ENCODE measurements at regions not wholly inside any gene's neighbourhood (a gene's known extent, or its start where the extent isn't known, plus 50 kb on each side); places are given as distances from the start of the nearest gene placed in this dataset.

DNA sequence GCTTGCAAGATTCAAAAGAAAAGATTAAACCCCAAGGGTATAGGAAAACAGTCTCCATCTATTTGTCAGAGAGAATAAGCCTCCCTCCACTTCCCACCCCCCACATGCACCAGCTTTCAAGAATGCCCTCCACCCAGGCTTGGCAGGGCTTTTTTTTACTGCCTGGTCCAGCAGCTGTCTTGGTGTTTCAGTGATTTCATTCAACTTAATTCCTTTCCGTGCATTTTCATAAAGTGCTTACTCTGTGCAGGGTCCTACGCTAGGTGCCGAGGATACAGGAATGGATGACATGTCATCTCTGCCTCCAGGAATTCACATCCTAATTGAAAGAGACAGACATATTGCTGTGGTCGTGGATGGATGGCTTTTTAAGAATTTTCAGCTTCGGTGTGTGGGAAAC lies 117.9 kb downstream of the LRATD1 start:
- H3K4me2 ChIP-seq (ENCODE audit: low read length), result no peak overlapping the region
- H3K9me2 ChIP-seq (ENCODE audit: insufficient read depth), result no peaks in the 10 kb centered on the region
- peaks cover 16 to 17% of the 10 kb centered on the region in 2 experiments; a peak in 3 of 4 replicates for H3K9me3 ChIP-seq (ENCODE audit: control insufficient read depth in 1 of 2, insufficient read depth in 1 of 2, low read depth in 1 of 2, low read length in 2 of 2)
- POLR2A ChIA-PET, result no interaction called here
- no TSS peak for BruUV-seq (replicated peaks)
- no peak overlapping the region for H3K27ac ChIP-seq (ENCODE audit: low read depth, low read length)
- CTCF ChIA-PET, result no interaction called here
- intact Hi-C loops (cut with micrococcal nuclease), result no loop called here
- H3K79me2 ChIP-seq (ENCODE audit: insufficient read depth, low read length), result no peaks in the 10 kb centered on the region
- no peak for ATAC-seq
- H3K9ac ChIP-seq (ENCODE audit: low read length), result no peak overlapping the region
- no peaks in the 10 kb centered on the region for H3K36me3 ChIP-seq (ENCODE audit: control insufficient read depth in 1 of 2, insufficient read depth in 2 of 2, low read length in 2 of 2)
- H2AFZ ChIP-seq (ENCODE audit: low read depth, low read length, poor library complexity, severe bottlenecking), result no peak overlapping the region
- DNase-seq (ENCODE audit: low read depth, low spot score), result no peak
- RAD21 ChIA-PET (ENCODE audit: low non-redundant PET in 1 of 2, low total read pairs in 2 of 2, uncharacterized antibody in 2 of 2, unreplicated experiment in 2 of 2), result no interaction called here
- no peak overlapping the region for H3K4me3 ChIP-seq (replicated peaks in 1 of 2; ENCODE audit: low read depth in 1 of 2, low read length in 2 of 2)
- no peaks in the 10 kb centered on the region for H4K20me1 ChIP-seq (ENCODE audit: insufficient read depth)
- H3K27me3 ChIP-seq (ENCODE audit: insufficient read depth, low read length), result no peaks in the 10 kb centered on the region
- no peaks in the 10 kb centered on the region for H3K4me1 ChIP-seq (ENCODE audit: control insufficient read depth in 1 of 2, insufficient read depth in 2 of 2, low read length in 2 of 2)
- TF ChIP-seq EGR1 (IDR thresholded peaks at IDR 0.05; ENCODE audit: low read depth) (no peak), SP1 (IDR thresholded peaks at IDR 0.05; ENCODE audit: low read depth) (no peak), EZH2phosphoT487 (IDR thresholded peaks at IDR 0.05; ENCODE audit: borderline replicate concordance) (no peak), RAD21 (IDR thresholded peaks at IDR 0.05; ENCODE audit: low read depth) (no peak)
- TF ChIP-seq, protein P1, sequence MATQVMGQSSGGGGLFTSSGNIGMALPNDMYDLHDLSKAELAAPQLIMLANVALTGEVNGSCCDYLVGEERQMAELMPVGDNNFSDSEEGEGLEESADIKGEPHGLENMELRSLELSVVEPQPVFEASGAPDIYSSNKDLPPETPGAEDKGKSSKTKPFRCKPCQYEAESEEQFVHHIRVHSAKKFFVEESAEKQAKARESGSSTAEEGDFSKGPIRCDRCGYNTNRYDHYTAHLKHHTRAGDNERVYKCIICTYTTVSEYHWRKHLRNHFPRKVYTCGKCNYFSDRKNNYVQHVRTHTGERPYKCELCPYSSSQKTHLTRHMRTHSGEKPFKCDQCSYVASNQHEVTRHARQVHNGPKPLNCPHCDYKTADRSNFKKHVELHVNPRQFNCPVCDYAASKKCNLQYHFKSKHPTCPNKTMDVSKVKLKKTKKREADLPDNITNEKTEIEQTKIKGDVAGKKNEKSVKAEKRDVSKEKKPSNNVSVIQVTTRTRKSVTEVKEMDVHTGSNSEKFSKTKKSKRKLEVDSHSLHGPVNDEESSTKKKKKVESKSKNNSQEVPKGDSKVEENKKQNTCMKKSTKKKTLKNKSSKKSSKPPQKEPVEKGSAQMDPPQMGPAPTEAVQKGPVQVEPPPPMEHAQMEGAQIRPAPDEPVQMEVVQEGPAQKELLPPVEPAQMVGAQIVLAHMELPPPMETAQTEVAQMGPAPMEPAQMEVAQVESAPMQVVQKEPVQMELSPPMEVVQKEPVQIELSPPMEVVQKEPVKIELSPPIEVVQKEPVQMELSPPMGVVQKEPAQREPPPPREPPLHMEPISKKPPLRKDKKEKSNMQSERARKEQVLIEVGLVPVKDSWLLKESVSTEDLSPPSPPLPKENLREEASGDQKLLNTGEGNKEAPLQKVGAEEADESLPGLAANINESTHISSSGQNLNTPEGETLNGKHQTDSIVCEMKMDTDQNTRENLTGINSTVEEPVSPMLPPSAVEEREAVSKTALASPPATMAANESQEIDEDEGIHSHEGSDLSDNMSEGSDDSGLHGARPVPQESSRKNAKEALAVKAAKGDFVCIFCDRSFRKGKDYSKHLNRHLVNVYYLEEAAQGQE (IDR thresholded peaks at IDR 0.05; ENCODE audit: low read depth), result no peak
- TF ChIP-seq, protein P2, sequence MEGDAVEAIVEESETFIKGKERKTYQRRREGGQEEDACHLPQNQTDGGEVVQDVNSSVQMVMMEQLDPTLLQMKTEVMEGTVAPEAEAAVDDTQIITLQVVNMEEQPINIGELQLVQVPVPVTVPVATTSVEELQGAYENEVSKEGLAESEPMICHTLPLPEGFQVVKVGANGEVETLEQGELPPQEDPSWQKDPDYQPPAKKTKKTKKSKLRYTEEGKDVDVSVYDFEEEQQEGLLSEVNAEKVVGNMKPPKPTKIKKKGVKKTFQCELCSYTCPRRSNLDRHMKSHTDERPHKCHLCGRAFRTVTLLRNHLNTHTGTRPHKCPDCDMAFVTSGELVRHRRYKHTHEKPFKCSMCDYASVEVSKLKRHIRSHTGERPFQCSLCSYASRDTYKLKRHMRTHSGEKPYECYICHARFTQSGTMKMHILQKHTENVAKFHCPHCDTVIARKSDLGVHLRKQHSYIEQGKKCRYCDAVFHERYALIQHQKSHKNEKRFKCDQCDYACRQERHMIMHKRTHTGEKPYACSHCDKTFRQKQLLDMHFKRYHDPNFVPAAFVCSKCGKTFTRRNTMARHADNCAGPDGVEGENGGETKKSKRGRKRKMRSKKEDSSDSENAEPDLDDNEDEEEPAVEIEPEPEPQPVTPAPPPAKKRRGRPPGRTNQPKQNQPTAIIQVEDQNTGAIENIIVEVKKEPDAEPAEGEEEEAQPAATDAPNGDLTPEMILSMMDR (IDR thresholded peaks at IDR 0.05 in 2 of 3, conservative IDR thresholded peaks at IDR 0.05 in 1 of 3; ENCODE audit: borderline replicate concordance in 1 of 3, insufficient read depth in 1 of 3, low read depth in 2 of 3, low read length in 2 of 3), result no peak
